PC-3 (cell line): ENCODE measurements at regions not wholly inside any gene's neighbourhood (a gene's known extent, or its start where the extent isn't known, plus 50 kb on each side); places are given as distances from the start of the nearest gene placed in this dataset.

Experiments
- ATAC-seq: fragments of 200-7000 bp; cut with Tn5 transposase; 2 replicates; pipeline ENCODE4 v1.9.1; 2020; ENCODE audit warnings: mild to moderate bottlenecking, moderate library complexity
- BruUV-seq: library from RNA; stranded (reverse); fragments of 400-500 nt; replicated peaks from 2 replicates; lab custom pipeline; 2021; lab: Mats Ljungman, UMichigan
- CTCF ChIA-PET: fragments of 300-600 bp; sonication (Branson Sonifier 250); formaldehyde crosslinking; loops from one replicate; lab custom pipeline; 2022; ENCODE audit warnings: antibody characterized with exemption; lab: Charles Lee
- POLR2A ChIA-PET: fragments of 300-600 bp; sonication (Branson Sonifier 250); formaldehyde crosslinking; loops from one replicate; lab custom pipeline; 2022; ENCODE audit warnings: antibody characterized with exemption; ENCODE audit not compliant: unreplicated experiment; lab: Charles Lee
- DNase-seq: peaks from one replicate; pipeline ENCODE4 v3.0.0-alpha.2; 2015
- H2AFZ ChIP-seq: fragments of 300-600 bp; sonication (generic); 2 replicates; pipeline ENCODE4 v1.6.0; 2016; ENCODE audit warnings: antibody characterized with exemption, low read length
- H3F3A ChIP-seq: fragments of 300-600 bp; sonication (generic); one replicate; pipeline ENCODE4 v1.6.0; 2017; ENCODE audit warnings: antibody characterized with exemption, low read length, control low read depth, mild to moderate bottlenecking; ENCODE audit not compliant: unreplicated experiment
- H3K27ac ChIP-seq: fragments of 300-600 bp; sonication (generic); 2 replicates; pipeline ENCODE4 v1.5.1; 2016; ENCODE audit warnings: mild to moderate bottlenecking, low read length
- H3K27me3 ChIP-seq: fragments of 300-600 bp; sonication (generic); 2 replicates; pipeline ENCODE4 v1.6.1; 2016; ENCODE audit warnings: low read length, mixed read lengths
- H3K36me3 ChIP-seq: fragments of 300-600 bp; sonication (generic); 2 replicates; pipeline ENCODE4 v1.6.1; 2016; ENCODE audit warnings: low read depth, mixed run types, low read length, mixed read lengths
- H3K4me1 ChIP-seq: fragments of 300-600 bp; sonication (generic); 2 replicates; pipeline ENCODE4 v1.5.1; 2016; ENCODE audit warnings: low read length; ENCODE audit not compliant: insufficient read depth
- H3K4me2 ChIP-seq: fragments of 300-600 bp; sonication (generic); 2 replicates; pipeline ENCODE4 v1.6.0; 2016; ENCODE audit warnings: low read length
- H3K4me3 ChIP-seq: fragments of 300-600 bp; sonication (generic); 2 replicates; pipeline ENCODE4 v1.5.1; 2016; ENCODE audit warnings: mild to moderate bottlenecking, low read length, mixed read lengths
- H3K79me2 ChIP-seq: fragments of 300-600 bp; sonication (generic); 2 replicates; pipeline ENCODE4 v1.6.1; 2017; ENCODE audit warnings: low read length, mixed read lengths
- H3K9ac ChIP-seq: fragments of 300-600 bp; sonication (generic); 2 replicates; pipeline ENCODE4 v1.6.0; 2016; ENCODE audit warnings: mild to moderate bottlenecking, low read length
- H3K9me2 ChIP-seq: fragments of 300-600 bp; sonication (generic); replicated peaks from 2 replicates; pipeline ENCODE4 v1.6.1; 2016; ENCODE audit warnings: mixed run types, low read length, mixed read lengths
- H3K9me3 ChIP-seq: fragments of 300-600 bp; sonication (generic); 2 replicates; pipeline ENCODE4 v1.6.1; 2016; ENCODE audit warnings: low read length, mixed read lengths
- H4K20me1 ChIP-seq: fragments of 300-600 bp; sonication (generic); 2 replicates; pipeline ENCODE4 v1.6.1; 2016; ENCODE audit warnings: low read length, mixed read lengths
- EZH2 ChIP-seq: fragments of 300-600 bp; sonication (generic); IDR thresholded peaks from one replicate; pipeline ENCODE4 v1.6.1; 2017; ENCODE audit warnings: antibody characterized with exemption, mild to moderate bottlenecking, low read length; ENCODE audit not compliant: unreplicated experiment
- EZH2phosphoT487 ChIP-seq: fragments of 300-600 bp; sonication (generic); IDR thresholded peaks from 2 replicates; pipeline ENCODE4 v1.6.1; 2018; ENCODE audit warnings: mild to moderate bottlenecking, antibody characterized with exemption, low read length, borderline replicate concordance
- intact Hi-C: fragments of 100-400 bp; cut with micrococcal nuclease; formaldehyde crosslinking; loops from 2 replicates; pipeline ENCODE4 v1.9.0; 2023
- TF ChIP-seq, protein P1 (sequence below): fragments of 300-600 bp; sonication (generic); conservative IDR thresholded peaks from 2 replicates; pipeline ENCODE4 v1.5.1; 2017; ENCODE audit warnings: antibody characterized with exemption, low read depth, mild to moderate bottlenecking, low read length

DNA sequence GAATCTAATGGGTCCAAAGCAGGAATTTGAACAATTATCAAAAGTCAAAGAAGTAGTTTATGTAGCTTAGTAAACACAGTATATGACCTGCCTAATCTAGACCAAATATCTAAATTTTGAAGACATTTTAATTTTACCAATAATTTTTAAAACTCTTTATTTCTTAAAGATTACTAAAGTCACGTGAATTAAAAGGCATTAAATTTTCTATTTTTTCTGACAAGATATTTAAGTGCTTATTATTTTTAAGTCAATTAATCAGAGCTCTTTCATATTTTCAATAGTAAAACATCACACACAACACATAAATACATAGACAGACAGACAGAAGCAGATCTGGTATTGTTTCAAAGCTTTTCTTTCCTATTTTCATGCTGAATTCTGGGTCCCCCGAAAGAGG lies 89.5 kb downstream of the ZNF467 start:
- no peak overlapping the region for H3K9ac ChIP-seq
- no peaks in the 10 kb centered on the region for H3K79me2 ChIP-seq
- no peak for DNase-seq
- H3K4me2 ChIP-seq = no peak overlapping the region
- no peaks in the 10 kb centered on the region for H3K36me3 ChIP-seq
- no peak overlapping the region for H2AFZ ChIP-seq
- intact Hi-C loops = no loop called here
- H3K27me3 ChIP-seq = 0 out of 2 replicates have a peak, but pooled peaks cover 3% of the 10 kb centered on the region
- no peaks in the 10 kb centered on the region for H4K20me1 ChIP-seq
- no peaks in the 10 kb centered on the region for H3F3A ChIP-seq
- no peak for TF ChIP-seq EZH2phosphoT487
- TF ChIP-seq, protein P1, sequence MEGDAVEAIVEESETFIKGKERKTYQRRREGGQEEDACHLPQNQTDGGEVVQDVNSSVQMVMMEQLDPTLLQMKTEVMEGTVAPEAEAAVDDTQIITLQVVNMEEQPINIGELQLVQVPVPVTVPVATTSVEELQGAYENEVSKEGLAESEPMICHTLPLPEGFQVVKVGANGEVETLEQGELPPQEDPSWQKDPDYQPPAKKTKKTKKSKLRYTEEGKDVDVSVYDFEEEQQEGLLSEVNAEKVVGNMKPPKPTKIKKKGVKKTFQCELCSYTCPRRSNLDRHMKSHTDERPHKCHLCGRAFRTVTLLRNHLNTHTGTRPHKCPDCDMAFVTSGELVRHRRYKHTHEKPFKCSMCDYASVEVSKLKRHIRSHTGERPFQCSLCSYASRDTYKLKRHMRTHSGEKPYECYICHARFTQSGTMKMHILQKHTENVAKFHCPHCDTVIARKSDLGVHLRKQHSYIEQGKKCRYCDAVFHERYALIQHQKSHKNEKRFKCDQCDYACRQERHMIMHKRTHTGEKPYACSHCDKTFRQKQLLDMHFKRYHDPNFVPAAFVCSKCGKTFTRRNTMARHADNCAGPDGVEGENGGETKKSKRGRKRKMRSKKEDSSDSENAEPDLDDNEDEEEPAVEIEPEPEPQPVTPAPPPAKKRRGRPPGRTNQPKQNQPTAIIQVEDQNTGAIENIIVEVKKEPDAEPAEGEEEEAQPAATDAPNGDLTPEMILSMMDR = no peak
- TF ChIP-seq EZH2 = no peak
- BruUV-seq = no TSS peak
- H3K4me1 ChIP-seq = no peaks in the 10 kb centered on the region
- no peaks in the 10 kb centered on the region for H3K9me3 ChIP-seq
- H3K9me2 ChIP-seq = no peaks in the 10 kb centered on the region
- POLR2A ChIA-PET = interaction anchor here (0.6 kb wide), 1 partner anchor 14 kb away, joined by 5 read pairs; no protein-coding TSS in a partner anchor
- ATAC-seq = no peak
- H3K4me3 ChIP-seq = no peak overlapping the region
- CTCF ChIA-PET = interaction anchor here (0.7 kb wide), 1 partner anchor 34 kb away, joined by 3 read pairs; no protein-coding TSS in a partner anchor
- no peak overlapping the region for H3K27ac ChIP-seq

DNA sequence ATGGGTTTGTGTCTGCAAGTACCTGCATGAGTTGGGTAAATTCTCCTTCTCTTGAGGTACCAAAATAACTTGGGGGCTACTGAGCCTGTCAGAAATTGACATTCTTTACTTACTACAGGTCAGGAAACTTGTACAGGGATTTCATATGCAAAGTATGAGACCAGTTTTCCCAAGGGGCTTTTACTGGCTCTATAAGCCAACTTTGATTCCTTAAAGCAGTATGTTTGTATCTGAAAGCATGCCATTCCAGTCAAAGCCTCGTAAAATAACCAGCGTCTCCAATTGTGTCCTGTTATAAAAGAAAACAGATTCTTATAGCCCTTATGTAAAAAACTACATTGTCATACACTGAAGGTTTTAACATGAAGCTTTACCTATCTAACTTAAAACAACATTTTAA lies 90.2 kb downstream of the ZNF467 start:
- H3F3A ChIP-seq = no peaks in the 10 kb centered on the region
- TF ChIP-seq EZH2phosphoT487 = no peak
- no peak for TF ChIP-seq EZH2
- TF ChIP-seq, protein P1 = no peak
- POLR2A ChIA-PET = no interaction called here

DNA sequence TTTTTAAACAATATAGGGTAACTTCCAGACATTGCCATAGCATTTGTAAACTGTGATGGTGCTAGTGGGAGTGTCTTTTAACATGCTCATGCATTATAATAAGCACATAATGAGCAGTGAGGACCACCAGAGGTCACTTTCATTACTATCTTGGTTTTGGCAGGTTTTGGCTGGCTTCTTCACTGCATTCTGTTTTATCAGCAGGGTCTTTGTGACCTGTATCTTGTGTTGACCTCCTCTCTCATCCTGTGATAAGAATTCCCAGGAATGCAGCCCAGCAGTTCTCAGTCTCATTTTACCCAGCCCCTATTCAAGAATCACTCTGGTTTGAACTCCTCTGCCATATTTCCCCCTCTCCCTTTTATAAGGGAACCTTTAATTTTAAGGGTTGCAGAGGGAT lies 91.3 kb downstream of the ZNF467 start:
- Histone ChIP-seq H3K9ac (no peak overlapping the region), H3K9me2 (no peaks in the 10 kb centered on the region), H3K4me2 (no peak overlapping the region), H3K9me3 (no peaks in the 10 kb centered on the region), H2AFZ (no peak overlapping the region), H3F3A (no peaks in the 10 kb centered on the region), H3K36me3 (no peaks in the 10 kb centered on the region), H3K4me1 (no peaks in the 10 kb centered on the region), H3K27me3 (0 out of 2 replicates have a peak, but pooled peaks cover 3% of the 10 kb centered on the region), H3K4me3 (no peak overlapping the region), H3K27ac (no peak overlapping the region), H3K79me2 (no peaks in the 10 kb centered on the region), H4K20me1 (no peaks in the 10 kb centered on the region)
- intact Hi-C loops = no loop called here
- POLR2A ChIA-PET = no interaction called here
- DNase-seq (no peak), ATAC-seq (no peak)
- TF ChIP-seq EZH2phosphoT487 = no peak
- TF ChIP-seq EZH2 = no peak
- TF ChIP-seq, protein P1 = no peak
- no TSS peak for BruUV-seq
- CTCF ChIA-PET = no interaction called here

More for the DNA sequence above, 90.2 kb downstream of the ZNF467 start:
- no peaks in the 10 kb centered on the region for H3K36me3 ChIP-seq
- no peaks in the 10 kb centered on the region for H3K9me2 ChIP-seq
- no peaks in the 10 kb centered on the region for H4K20me1 ChIP-seq
- H3K4me2 ChIP-seq = no peak overlapping the region
- no peaks in the 10 kb centered on the region for H3K9me3 ChIP-seq
- 0 out of 2 replicates have a peak, but pooled peaks cover 3% of the 10 kb centered on the region for H3K27me3 ChIP-seq
- no peaks in the 10 kb centered on the region for H3K79me2 ChIP-seq
- intact Hi-C loops = no loop called here
- BruUV-seq = no TSS peak
- H2AFZ ChIP-seq = no peak overlapping the region
- CTCF ChIA-PET = no interaction called here
- H3K4me3 ChIP-seq = no peak overlapping the region
- H3K27ac ChIP-seq = no peak overlapping the region
- H3K4me1 ChIP-seq = no peaks in the 10 kb centered on the region
- no peak for ATAC-seq
- no peak overlapping the region for H3K9ac ChIP-seq
- no peak for DNase-seq
